Type B pancreatic cell (in vitro differentiated cells): ENCODE measurements at regions not wholly inside any gene's neighbourhood (a gene's known extent, or its start where the extent isn't known, plus 50 kb on each side); places are given as distances from the start of the nearest gene placed in this dataset.

Source experiments
- DNase-seq: peaks from one replicate; pipeline ENCODE4 v3.0.0; 2021; ENCODE audit warnings: mixed read lengths; ENCODE audit not compliant: unreplicated experiment; ENCODE audit errors: extremely low spot score
- H3K27ac Mint-ChIP-seq: 2 replicates; pipeline ENCODE4 v1.8.0; 2021; ENCODE audit warnings: mild to moderate bottlenecking, mixed read lengths
- H3K27me3 Mint-ChIP-seq: 2 replicates; pipeline ENCODE4 v1.8.0; 2021; ENCODE audit warnings: mixed read lengths
- H3K36me3 Mint-ChIP-seq: 2 replicates; pipeline ENCODE4 v1.8.0; 2021; ENCODE audit warnings: mixed read lengths
- H3K4me1 Mint-ChIP-seq: one replicate; pipeline ENCODE4 v1.8.0; 2021; ENCODE audit warnings: mixed read lengths; ENCODE audit not compliant: unreplicated experiment
- H3K4me3 Mint-ChIP-seq: 2 replicates; pipeline ENCODE4 v1.8.0; 2021; ENCODE audit warnings: mild to moderate bottlenecking, mixed read lengths
- H3K9me3 Mint-ChIP-seq: 2 replicates; pipeline ENCODE4 v1.8.0; 2021; ENCODE audit warnings: mixed read lengths
- CTCF ChIP-seq: fragments of 200-600 bp; sonication (generic); conservative IDR thresholded peaks from 2 replicates; pipeline ENCODE4 v1.5.0; 2021; ENCODE audit warnings: antibody characterized with exemption, mild to moderate bottlenecking

- H3K4me1 Mint-ChIP-seq, result no peaks in the 10 kb centered on the region
- H3K27me3 Mint-ChIP-seq, result no peaks in the 10 kb centered on the region
- H3K4me3 Mint-ChIP-seq, result no peak overlapping the region
- H3K9me3 Mint-ChIP-seq, result no peaks in the 10 kb centered on the region
- no peak for TF ChIP-seq CTCF
- no peak for DNase-seq
- H3K27ac Mint-ChIP-seq, result no peak overlapping the region
- no peaks in the 10 kb centered on the region for H3K36me3 Mint-ChIP-seq
These were observed 532.5 kb upstream of the SLC10A2 start for GRCh38 chr13:103598671-103599070.

GRCh38 chr13:103573446-103573845, 507.2 kb upstream of the SLC10A2 start:
- no peak for DNase-seq
- TF ChIP-seq CTCF, result no peak
- H3K4me1 Mint-ChIP-seq, result no peaks in the 10 kb centered on the region
- no peak overlapping the region for H3K4me3 Mint-ChIP-seq
- no peak overlapping the region for H3K27ac Mint-ChIP-seq
- H3K9me3 Mint-ChIP-seq, result peaks cover 5% of the 10 kb centered on the region
- no peaks in the 10 kb centered on the region for H3K36me3 Mint-ChIP-seq
- H3K27me3 Mint-ChIP-seq, result no peaks in the 10 kb centered on the region

GRCh38 chr13:103568314-103568713, 502.1 kb upstream of the SLC10A2 start:
- Mint-ChIP-seq H3K9me3 (no peaks in the 10 kb centered on the region), H3K27ac (no peak overlapping the region), H3K27me3 (no peaks in the 10 kb centered on the region), H3K36me3 (no peaks in the 10 kb centered on the region), H3K4me1 (no peaks in the 10 kb centered on the region), H3K4me3 (no peak overlapping the region)
- no peak for TF ChIP-seq CTCF
- DNase-seq, result no peak

- H3K27ac Mint-ChIP-seq, result no peak overlapping the region
- no peak overlapping the region for H3K4me3 Mint-ChIP-seq
- no peaks in the 10 kb centered on the region for H3K4me1 Mint-ChIP-seq
- no peaks in the 10 kb centered on the region for H3K36me3 Mint-ChIP-seq
- TF ChIP-seq CTCF, result no peak
- no peaks in the 10 kb centered on the region for H3K27me3 Mint-ChIP-seq
- DNase-seq, result no peak
- H3K9me3 Mint-ChIP-seq, result no peaks in the 10 kb centered on the region
These were observed 491.7 kb upstream of the SLC10A2 start for GRCh38 chr13:103557878-103558277.

GRCh38 chr13:103556681-103557080, 490.5 kb upstream of the SLC10A2 start:
- no peak overlapping the region for H3K4me3 Mint-ChIP-seq
- H3K9me3 Mint-ChIP-seq, result no peaks in the 10 kb centered on the region
- H3K27ac Mint-ChIP-seq, result no peak overlapping the region
- H3K27me3 Mint-ChIP-seq, result no peaks in the 10 kb centered on the region
- H3K4me1 Mint-ChIP-seq, result no peaks in the 10 kb centered on the region
- H3K36me3 Mint-ChIP-seq, result no peaks in the 10 kb centered on the region
- TF ChIP-seq CTCF, result no peak
- DNase-seq, result no peak

GRCh38 chr13:103547914-103548313, 481.7 kb upstream of the SLC10A2 start:
- no peaks in the 10 kb centered on the region for H3K27me3 Mint-ChIP-seq
- H3K27ac Mint-ChIP-seq, result no peak overlapping the region
- no peak overlapping the region for H3K4me3 Mint-ChIP-seq
- no peaks in the 10 kb centered on the region for H3K4me1 Mint-ChIP-seq
- TF ChIP-seq CTCF, result no peak
- no peak for DNase-seq
- peaks cover 12% of the 10 kb centered on the region for H3K9me3 Mint-ChIP-seq
- no peaks in the 10 kb centered on the region for H3K36me3 Mint-ChIP-seq
